ENCODE measurements at regions not wholly inside any gene's neighbourhood (a gene's known extent, or its start where the extent isn't known, plus 50 kb on each side); places are given as distances from the start of the nearest gene placed in this dataset.
"Not testable (repeated sequence)": the region's sequence is repeated elsewhere in the genome, so short reads cannot be mapped to it uniquely, and the experiment has no call there.

GRCh38 chr9:42239445-42240260 lies 56.2 kb downstream of the SPATA31A6 start:
- DNase-seq (ENCODE audit: low read depth, low spot score): peak; percentile 7

GRCh38 chr9:42240261-42240579 lies 56.8 kb downstream of the SPATA31A6 start:
- peak; percentile 39 for DNase-seq (ENCODE audit: low read depth, low spot score)

GRCh38 chr9:42243211-42243610 lies 59.8 kb downstream of the SPATA31A6 start:
- not testable (repeated sequence) for DNase-seq (ENCODE audit: low read depth, low spot score)

GRCh38 chr9:42243822-42244221 lies 60.4 kb downstream of the SPATA31A6 start:
- not testable (repeated sequence) for DNase-seq (ENCODE audit: low read depth, low spot score)

GRCh38 chr9:42268729-42269128 lies 85.3 kb downstream of the SPATA31A6 start:
- DNase-seq (ENCODE audit: low read depth, low spot score): not testable (repeated sequence)

- DNase-seq (ENCODE audit: low read depth, low spot score): not testable (repeated sequence)
These were observed 85.7 kb downstream of the SPATA31A6 start for GRCh38 chr9:42269171-42269570.

- not testable (repeated sequence) for DNase-seq (ENCODE audit: low read depth, low spot score)
These were observed 89.7 kb downstream of the SPATA31A6 start for GRCh38 chr9:42273191-42273590.

GRCh38 chr9:42275141-42275540 lies 91.7 kb downstream of the SPATA31A6 start:
- DNase-seq (ENCODE audit: low read depth, low spot score): no peak

GRCh38 chr9:42282531-42283178 lies 99.2 kb downstream of the SPATA31A6 start:
- not testable (repeated sequence) for DNase-seq (ENCODE audit: low read depth, low spot score)

GRCh38 chr9:42283179-42283543 lies 99.7 kb downstream of the SPATA31A6 start:
- not testable (repeated sequence) for DNase-seq (ENCODE audit: low read depth, low spot score)

- not testable (repeated sequence) for DNase-seq (ENCODE audit: low read depth, low spot score)
These were observed 102.8 kb downstream of the SPATA31A6 start for GRCh38 chr9:42286145-42286845.

GRCh38 chr9:42288002-42288864 lies 104.8 kb downstream of the SPATA31A6 start:
- DNase-seq (ENCODE audit: low read depth, low spot score): not testable (repeated sequence)

- not testable (repeated sequence) for DNase-seq (ENCODE audit: low read depth, low spot score)
These were observed 105.4 kb downstream of the SPATA31A6 start for GRCh38 chr9:42288865-42289229.

GRCh38 chr9:42300124-42300523 lies 116.7 kb downstream of the SPATA31A6 start:
- not testable (repeated sequence) for DNase-seq (ENCODE audit: low read depth, low spot score)

- not testable (repeated sequence) for DNase-seq (ENCODE audit: low read depth, low spot score)
These were observed 123.2 kb downstream of the SPATA31A6 start for GRCh38 chr9:42306625-42307024.

- not testable (repeated sequence) for DNase-seq (ENCODE audit: low read depth, low spot score)
These were observed 124.0 kb downstream of the SPATA31A6 start for GRCh38 chr9:42307449-42307848.

GRCh38 chr9:42310972-42311371 lies 127.5 kb downstream of the SPATA31A6 start:
- not testable (repeated sequence) for DNase-seq (ENCODE audit: low read depth, low spot score)

GRCh38 chr9:42316026-42316425 lies 132.6 kb downstream of the SPATA31A6 start:
- not testable (repeated sequence) for DNase-seq (ENCODE audit: low read depth, low spot score)

GRCh38 chr9:42317677-42318076 lies 134.2 kb downstream of the SPATA31A6 start:
- DNase-seq (ENCODE audit: low read depth, low spot score): not testable (repeated sequence)

- DNase-seq (ENCODE audit: low read depth, low spot score): not testable (repeated sequence)
These were observed 139.8 kb downstream of the SPATA31A6 start for GRCh38 chr9:42323084-42323809.

- DNase-seq (ENCODE audit: low read depth, low spot score): not testable (repeated sequence)
These were observed 141.7 kb downstream of the SPATA31A6 start for GRCh38 chr9:42325142-42325541.

Measured in astrocyte of the hippocampus (primary cell).